ENCODE measurements at regions not wholly inside any gene's neighbourhood (a gene's known extent, or its start where the extent isn't known, plus 50 kb on each side); places are given as distances from the start of the nearest gene placed in this dataset.
"Not testable (repeated sequence)": the region's sequence is repeated elsewhere in the genome, so short reads cannot be mapped to it uniquely, and the experiment has no call there.

DNA sequence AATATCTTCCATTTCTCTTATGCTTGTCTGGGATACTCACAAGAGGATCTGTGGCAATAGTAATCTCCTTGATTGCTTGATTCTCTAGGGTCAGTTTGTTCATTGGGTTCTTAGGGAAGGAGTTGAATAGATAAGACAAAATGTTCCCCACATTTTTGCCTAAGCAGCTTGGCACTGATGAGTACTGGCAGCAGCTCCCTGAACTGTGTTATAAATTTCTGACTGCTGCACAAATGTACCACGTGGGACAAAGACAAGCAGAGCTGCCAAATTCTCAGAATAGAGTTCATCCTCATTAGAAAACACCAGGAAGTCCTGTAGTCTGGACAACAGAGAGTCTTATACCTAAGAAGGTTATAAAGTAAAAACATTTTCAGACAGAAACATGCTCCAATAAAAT, 304.8 kb downstream of the OR4C45 start:
- TF ChIP-seq, protein P1, sequence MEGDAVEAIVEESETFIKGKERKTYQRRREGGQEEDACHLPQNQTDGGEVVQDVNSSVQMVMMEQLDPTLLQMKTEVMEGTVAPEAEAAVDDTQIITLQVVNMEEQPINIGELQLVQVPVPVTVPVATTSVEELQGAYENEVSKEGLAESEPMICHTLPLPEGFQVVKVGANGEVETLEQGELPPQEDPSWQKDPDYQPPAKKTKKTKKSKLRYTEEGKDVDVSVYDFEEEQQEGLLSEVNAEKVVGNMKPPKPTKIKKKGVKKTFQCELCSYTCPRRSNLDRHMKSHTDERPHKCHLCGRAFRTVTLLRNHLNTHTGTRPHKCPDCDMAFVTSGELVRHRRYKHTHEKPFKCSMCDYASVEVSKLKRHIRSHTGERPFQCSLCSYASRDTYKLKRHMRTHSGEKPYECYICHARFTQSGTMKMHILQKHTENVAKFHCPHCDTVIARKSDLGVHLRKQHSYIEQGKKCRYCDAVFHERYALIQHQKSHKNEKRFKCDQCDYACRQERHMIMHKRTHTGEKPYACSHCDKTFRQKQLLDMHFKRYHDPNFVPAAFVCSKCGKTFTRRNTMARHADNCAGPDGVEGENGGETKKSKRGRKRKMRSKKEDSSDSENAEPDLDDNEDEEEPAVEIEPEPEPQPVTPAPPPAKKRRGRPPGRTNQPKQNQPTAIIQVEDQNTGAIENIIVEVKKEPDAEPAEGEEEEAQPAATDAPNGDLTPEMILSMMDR (IDR thresholded peaks at IDR 0.05) = not testable (repeated sequence)
- not testable (repeated sequence) for TF ChIP-seq POLR2A (IDR thresholded peaks at IDR 0.05)

Data from lower leg skin (tissue), 3 donors.